Bronchial epithelial cell (primary cell): ENCODE measurements at regions not wholly inside any gene's neighbourhood (a gene's known extent, or its start where the extent isn't known, plus 50 kb on each side); places are given as distances from the start of the nearest gene placed in this dataset.

Experiments
- DNase-seq: peaks from one replicate; pipeline ENCODE4 v3.0.0-alpha.2; 2010; ENCODE audit warnings: low read depth
- FAIRE-seq: peaks from 2 replicates; lab custom pipeline; 2011; peaks lifted over from hg19 to GRCh38; lab: Jason Lieb, UNC
- H3K27me3 ChIP-seq: 2 replicates; pipeline ENCODE4 v1.5.1; 2011; ENCODE audit warnings: low read length; ENCODE audit not compliant: control insufficient read depth, insufficient read depth
- H3K36me3 ChIP-seq: 2 replicates; pipeline ENCODE4 v1.5.1; 2011; ENCODE audit warnings: low read length; ENCODE audit not compliant: control insufficient read depth, insufficient read depth
- H3K4me3 ChIP-seq: 2 replicates; pipeline ENCODE4 v1.5.1; 2011; ENCODE audit warnings: mild to moderate bottlenecking, low read depth, low read length, control low read depth
- TF ChIP-seq, protein P1 (sequence below): IDR thresholded peaks from 2 replicates; pipeline ENCODE4 v1.5.1; 2011; ENCODE audit warnings: mild to moderate bottlenecking, moderate library complexity, low read length, control low read depth, inconsistent platforms; ENCODE audit not compliant: insufficient read depth, severe bottlenecking

DNA sequence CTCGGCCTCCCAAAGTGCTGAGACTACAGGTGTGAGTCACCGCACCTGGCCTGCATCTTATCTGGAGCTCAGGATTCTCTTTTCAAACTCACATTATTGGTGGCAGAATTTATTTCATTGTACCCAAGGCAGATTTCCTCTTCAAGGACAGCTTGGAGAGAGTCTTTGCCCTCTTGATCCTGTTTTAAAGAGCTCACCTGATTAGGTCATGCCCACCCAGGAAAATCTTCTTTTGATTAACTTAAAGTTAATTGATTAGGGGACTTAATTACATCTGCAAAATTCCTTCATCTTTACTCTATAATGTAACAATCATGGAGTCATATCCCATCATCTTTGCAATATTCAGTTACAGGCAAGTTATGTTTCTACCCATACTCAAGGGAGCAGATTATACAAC is 346.4 kb downstream of the EPHA4 start:
- Histone ChIP-seq H3K27me3 (no peaks in the 10 kb centered on the region), H3K36me3 (no peaks in the 10 kb centered on the region), H3K4me3 (no peak overlapping the region)
- FAIRE-seq (no peak), DNase-seq (no peak)
- TF ChIP-seq, protein P1, sequence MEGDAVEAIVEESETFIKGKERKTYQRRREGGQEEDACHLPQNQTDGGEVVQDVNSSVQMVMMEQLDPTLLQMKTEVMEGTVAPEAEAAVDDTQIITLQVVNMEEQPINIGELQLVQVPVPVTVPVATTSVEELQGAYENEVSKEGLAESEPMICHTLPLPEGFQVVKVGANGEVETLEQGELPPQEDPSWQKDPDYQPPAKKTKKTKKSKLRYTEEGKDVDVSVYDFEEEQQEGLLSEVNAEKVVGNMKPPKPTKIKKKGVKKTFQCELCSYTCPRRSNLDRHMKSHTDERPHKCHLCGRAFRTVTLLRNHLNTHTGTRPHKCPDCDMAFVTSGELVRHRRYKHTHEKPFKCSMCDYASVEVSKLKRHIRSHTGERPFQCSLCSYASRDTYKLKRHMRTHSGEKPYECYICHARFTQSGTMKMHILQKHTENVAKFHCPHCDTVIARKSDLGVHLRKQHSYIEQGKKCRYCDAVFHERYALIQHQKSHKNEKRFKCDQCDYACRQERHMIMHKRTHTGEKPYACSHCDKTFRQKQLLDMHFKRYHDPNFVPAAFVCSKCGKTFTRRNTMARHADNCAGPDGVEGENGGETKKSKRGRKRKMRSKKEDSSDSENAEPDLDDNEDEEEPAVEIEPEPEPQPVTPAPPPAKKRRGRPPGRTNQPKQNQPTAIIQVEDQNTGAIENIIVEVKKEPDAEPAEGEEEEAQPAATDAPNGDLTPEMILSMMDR, result no peak

DNA sequence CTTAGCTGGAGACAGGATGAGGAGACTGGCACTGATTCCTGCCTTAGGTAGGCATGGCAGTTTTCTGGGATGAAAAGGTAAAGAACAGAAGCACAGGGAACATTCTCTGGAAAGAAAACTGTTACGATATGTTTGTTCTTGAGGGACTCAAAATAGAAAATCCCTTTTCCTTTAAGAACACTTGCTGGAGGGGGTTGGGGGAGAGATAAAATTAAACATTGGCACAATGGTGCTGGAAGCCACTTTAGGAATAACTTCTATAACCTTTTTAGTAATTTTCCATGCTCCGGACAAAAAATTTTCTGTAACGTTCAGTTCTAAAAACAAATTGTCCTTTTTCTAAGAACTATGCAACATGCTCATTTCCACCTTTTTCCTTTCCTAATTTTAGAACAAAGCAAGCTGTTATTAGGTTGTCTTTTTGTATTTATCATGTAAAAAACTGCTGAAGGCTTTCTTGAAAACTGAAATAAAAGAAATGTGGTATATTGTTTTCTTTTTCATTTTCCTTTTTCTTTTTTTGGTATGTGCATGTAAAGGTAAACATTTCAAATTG is 343.8 kb downstream of the EPHA4 start:
- Histone ChIP-seq H3K36me3 (no peaks in the 10 kb centered on the region), H3K4me3 (no peak overlapping the region)
- FAIRE-seq, result no peak

DNA sequence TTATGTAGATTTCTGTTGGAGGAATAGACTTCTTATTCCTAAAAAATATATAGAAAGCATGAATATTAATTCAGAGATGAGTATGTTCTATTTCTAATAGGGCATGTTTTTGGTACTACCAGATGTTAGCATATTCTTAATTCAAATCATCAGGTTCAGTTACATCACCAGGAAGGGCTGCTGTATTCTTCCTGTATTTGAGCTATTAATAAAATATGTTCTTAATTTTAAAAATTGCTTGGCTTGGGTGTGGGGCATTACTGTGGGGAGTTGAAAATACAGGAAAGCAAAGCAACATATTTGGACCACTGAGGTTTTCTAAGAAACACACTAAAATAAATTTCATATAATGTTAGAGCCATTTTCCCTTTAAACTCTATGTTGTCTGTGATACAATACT is 343.0 kb downstream of the EPHA4 start:
- Histone ChIP-seq H3K27me3 (no peaks in the 10 kb centered on the region), H3K4me3 (no peak overlapping the region), H3K36me3 (no peaks in the 10 kb centered on the region)
- TF ChIP-seq, protein P1, result no peak
- DNase-seq (no peak), FAIRE-seq (no peak)

More for the DNA sequence above, 343.8 kb downstream of the EPHA4 start:
- DNase-seq, result no peak
- TF ChIP-seq, protein P1, result no peak
- H3K27me3 ChIP-seq, result no peaks in the 10 kb centered on the region

DNA sequence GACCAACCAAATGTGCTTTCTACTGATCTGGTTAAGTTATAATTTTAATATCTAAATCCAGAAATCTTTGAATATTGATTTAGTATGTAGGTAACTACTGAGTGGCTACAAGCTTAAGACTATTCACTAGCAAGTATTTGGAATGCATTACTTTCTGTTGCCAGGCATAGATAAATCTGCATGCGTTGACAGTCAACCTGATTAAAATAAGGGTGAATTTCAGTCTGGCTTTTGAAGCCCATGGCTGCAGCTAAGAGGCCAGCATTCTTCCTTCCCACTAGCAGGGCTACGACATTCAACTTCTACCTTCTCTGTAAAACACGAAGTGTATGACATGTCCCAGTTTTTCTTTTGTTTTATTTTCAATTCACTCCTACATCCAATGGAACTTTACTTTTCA is 340.6 kb downstream of the EPHA4 start:
- no peaks in the 10 kb centered on the region for H3K36me3 ChIP-seq
- DNase-seq, result no peak
- H3K27me3 ChIP-seq, result no peaks in the 10 kb centered on the region
- no peak overlapping the region for H3K4me3 ChIP-seq
- TF ChIP-seq, protein P1, result no peak
- no peak for FAIRE-seq

DNA sequence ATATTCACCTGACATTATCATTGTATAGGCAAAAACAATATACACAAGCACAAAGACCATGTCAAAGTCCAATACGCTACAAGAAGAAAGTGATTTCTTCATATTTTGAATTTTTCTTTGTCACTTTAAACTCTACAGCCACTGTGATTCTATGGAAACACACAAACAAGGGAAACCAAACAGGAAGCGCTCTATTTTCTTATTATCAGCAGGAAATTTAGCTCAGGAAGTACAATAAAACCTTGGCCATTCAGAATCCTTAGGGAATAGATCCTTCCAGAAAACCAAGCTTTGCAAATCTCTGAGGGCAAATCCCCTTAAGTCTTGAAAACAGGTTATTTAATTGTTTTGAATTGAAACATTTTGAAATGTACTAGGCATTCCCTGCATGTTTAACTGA is 336.2 kb downstream of the EPHA4 start:
- no peak for DNase-seq
- no peak for FAIRE-seq

More for the DNA sequence above, 336.2 kb downstream of the EPHA4 start:
- no peak overlapping the region for H3K4me3 ChIP-seq
- TF ChIP-seq, protein P1, result no peak
- no peaks in the 10 kb centered on the region for H3K36me3 ChIP-seq
- no peaks in the 10 kb centered on the region for H3K27me3 ChIP-seq
